Transverse colon (tissue), 4 donors: ENCODE measurements at regions not wholly inside any gene's neighbourhood (a gene's known extent, or its start where the extent isn't known, plus 50 kb on each side); places are given as distances from the start of the nearest gene placed in this dataset.

Experiments used
- DNase-seq: peaks from one replicate; pipeline ENCODE4 v3.0.0-alpha.2; 2019
- H3K27ac ChIP-seq, 4 donors: fragments of 200-600 bp; sonication (generic); 2 replicates each; pipeline ENCODE4 v1.5.1; 2016 to 2018; ENCODE audit warnings: inconsistent platforms in 4 of 4
- H3K27me3 ChIP-seq: fragments of 200-600 bp; sonication (generic); 2 replicates; pipeline ENCODE4 v1.5.1; 2017; ENCODE audit warnings: inconsistent platforms
- H3K36me3 ChIP-seq, 4 donors: fragments of 200-600 bp; sonication (generic); 2 replicates each; pipeline ENCODE4 v1.5.1; 2017 to 2019; ENCODE audit warnings: inconsistent platforms in 4 of 4
- H3K4me1 ChIP-seq, 4 donors: fragments of 200-600 bp; sonication (generic); 2 replicates each; pipeline ENCODE4 v1.5.1; 2017 to 2020; ENCODE audit warnings: inconsistent platforms in 4 of 4
- H3K4me3 ChIP-seq, 4 donors: fragments of 200-600 bp; sonication (generic); 1 replicate in 1 of 4; 2 replicates in 3 of 4; pipeline versions ENCODE4 v1.5.1 to v1.6.1; 2017 to 2019; ENCODE audit warnings: inconsistent platforms in 4 of 4
- H3K9me3 ChIP-seq, 2 donors: fragments of 200-600 bp; sonication (generic); 2 replicates each; pipeline ENCODE4 v1.5.1; 2017 to 2019; ENCODE audit warnings: inconsistent platforms in 2 of 2
- CTCF ChIP-seq, 5 experiments: fragments of 200-600 bp in 3 of 5; fragments of 450-650 bp in 2 of 5; sonication (generic) in 3 of 5; IDR thresholded peaks; 1 replicate in 2 of 5; 2 replicates in 3 of 5; pipeline ENCODE4 v1.5.1; 2016 to 2017; ENCODE audit warnings: antibody characterized with exemption in 5 of 5, inconsistent platforms in 3 of 5, mild to moderate bottlenecking in 2 of 5, moderate library complexity in 1 of 5
- EP300 ChIP-seq: sonication (generic); formaldehyde crosslinking; IDR thresholded peaks from one replicate; pipeline ENCODE4 v1.6.1; 2017; ENCODE audit warnings: antibody characterized with exemption, low read depth
- POLR2A ChIP-seq: fragments of 450-650 bp; IDR thresholded peaks from one replicate; pipeline ENCODE4 v1.6.1; 2016; ENCODE audit warnings: antibody characterized with exemption, mild to moderate bottlenecking, moderate library complexity
- POLR2AphosphoS5 ChIP-seq, 3 donors: sonication (generic); formaldehyde crosslinking; IDR thresholded peaks; one replicate each; pipeline ENCODE4 v1.6.1; 2016; ENCODE audit warnings: antibody characterized with exemption in 3 of 3
- WGBS, 2 donors: methylation state at CpG; one replicate each; pipeline ENCODE4 v1.1.5; 2018; ENCODE audit warnings: low coverage in 1 of 2; 5-methylcytosine and 5-hydroxymethylcytosine counted together
- in situ Hi-C, 4 donors: fragments of 200-750 bp; cut with MboI; loops; one replicate each; pipeline versions ENCODE4 v1.15.0 to v1.15.1; 2017; ENCODE audit warnings: low sequenced_read_pairs in 3 of 4, low pct_ligation_motif_present in 1 of 4, low pct_unique_long_range_greater_than_20kb in 1 of 4
- intact Hi-C: fragments of 100-400 bp; cut with DNase I; formaldehyde crosslinking; loops from one replicate; pipeline ENCODE4 v1.15.1; 2023; ENCODE audit warnings: low total_unique reads

GRCh38 chr12:92503971-92504593 is 198.7 kb upstream of the PLEKHG7 start:
- intact Hi-C loops: no loop called here

GRCh38 chr12:92503029-92503931 is 199.5 kb upstream of the PLEKHG7 start:
- peaks cover 25 to 45% (median 32%) of the 10 kb centered on the region in 4 donors for H3K4me1 ChIP-seq
- H3K27ac ChIP-seq: peak overlapping the region; percentile 63 to 82 (median 78)
- no peak for DNase-seq
- no peaks in the 10 kb centered on the region for H3K36me3 ChIP-seq
- TF ChIP-seq CTCF (IDR thresholded peaks at IDR 0.05) (no peak), POLR2AphosphoS5 (IDR thresholded peaks at IDR 0.05) (no peak), POLR2A (no peak), EP300 (no peak)
- 48 to 66% methylated on average over 7 to 12 of the region's 12 CpGs for WGBS, 2 donors
- in situ Hi-C loops (no loop called here), intact Hi-C loops (no loop called here)
- H3K27me3 ChIP-seq: no peaks in the 10 kb centered on the region
- no peaks in the 10 kb centered on the region for H3K9me3 ChIP-seq
- no peak overlapping the region for H3K4me3 ChIP-seq

More at GRCh38 chr12:92503971-92504593, 198.7 kb upstream of the PLEKHG7 start:
- no peaks in the 10 kb centered on the region for H3K36me3 ChIP-seq
- peak overlapping the region; percentile 63 to 82 (median 78) for H3K27ac ChIP-seq
- in situ Hi-C loops: no loop called here
- no peaks in the 10 kb centered on the region for H3K27me3 ChIP-seq
- H3K4me3 ChIP-seq: no peak overlapping the region
- peaks cover 25 to 45% (median 32%) of the 10 kb centered on the region in 4 donors for H3K4me1 ChIP-seq
- H3K9me3 ChIP-seq: no peaks in the 10 kb centered on the region
- no peak for DNase-seq
- no peak for TF ChIP-seq EP300
- no peak for TF ChIP-seq POLR2AphosphoS5 (IDR thresholded peaks at IDR 0.05)
- TF ChIP-seq POLR2A: no peak
- TF ChIP-seq CTCF (IDR thresholded peaks at IDR 0.05): no peak
- 54 to 60% methylated on average over 2 to 7 of the region's 7 CpGs for WGBS, 2 donors

- Histone ChIP-seq H3K4me3 (no peak overlapping the region), H3K9me3 (no peaks in the 10 kb centered on the region), H3K4me1 (peaks cover 25 to 45% (median 32%) of the 10 kb centered on the region in 4 donors), H3K36me3 (no peaks in the 10 kb centered on the region), H3K27ac (peak overlapping the region; percentile 63 to 82 (median 78)), H3K27me3 (no peaks in the 10 kb centered on the region)
- no peak for DNase-seq
- intact Hi-C loops (no loop called here), in situ Hi-C loops (no loop called here)
- WGBS, 2 donors: 66 to 89% methylated on average over 3 of the region's 3 CpGs
- TF ChIP-seq CTCF (IDR thresholded peaks at IDR 0.05) (peak in 3 of 5 experiments; percentile 7 to 9 (median 7)), POLR2AphosphoS5 (IDR thresholded peaks at IDR 0.05) (no peak)
Measured at GRCh38 chr12:92502417-92503028, 200.3 kb upstream of the PLEKHG7 start.

- WGBS, 2 donors: 72 to 100% methylated on average over 1 of the region's 1 CpG
- no peak overlapping the region for H3K27ac ChIP-seq
- TF ChIP-seq EP300: no peak
- TF ChIP-seq POLR2AphosphoS5 (IDR thresholded peaks at IDR 0.05): no peak
- TF ChIP-seq POLR2A: no peak
- TF ChIP-seq CTCF (IDR thresholded peaks at IDR 0.05): no peak
- H3K9me3 ChIP-seq: no peaks in the 10 kb centered on the region
- no peaks in the 10 kb centered on the region for H3K36me3 ChIP-seq
- H3K4me3 ChIP-seq: no peak overlapping the region
- in situ Hi-C loops: loop anchor here in 1 of 4 donors (10.0 kb wide), 1 partner anchor 132 kb away; no protein-coding TSS in a partner anchor
- no peak for DNase-seq
- no peaks in the 10 kb centered on the region for H3K27me3 ChIP-seq
- H3K4me1 ChIP-seq: no peaks in the 10 kb centered on the region
- intact Hi-C loops: no loop called here
Measured at GRCh38 chr12:92496790-92497189, 206.0 kb upstream of the PLEKHG7 start.
